ENCODE measurements at regions not wholly inside any gene's neighbourhood (a gene's known extent, or its start where the extent isn't known, plus 50 kb on each side); places are given as distances from the start of the nearest gene placed in this dataset.
"Not testable (repeated sequence)": the region's sequence is repeated elsewhere in the genome, so short reads cannot be mapped to it uniquely, and the experiment has no call there.

DNA sequence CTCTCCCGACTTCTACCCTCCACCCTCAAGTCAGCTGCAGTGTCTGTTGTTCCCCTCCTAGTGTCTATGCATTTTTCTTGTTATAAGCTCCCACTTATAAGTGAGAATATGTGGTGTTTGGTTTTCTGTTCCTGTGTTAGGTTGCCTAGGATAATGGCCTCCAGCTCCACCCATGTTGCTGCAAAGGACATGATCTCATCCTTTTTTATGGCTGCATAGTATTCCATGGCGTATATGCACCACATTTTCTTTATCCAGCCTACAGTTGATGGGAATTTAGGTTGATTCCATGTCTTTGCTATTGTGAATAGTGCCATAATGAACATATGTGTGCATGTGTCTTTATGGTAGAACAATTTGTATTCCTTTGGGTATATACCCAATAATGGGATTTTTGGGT lies 80.7 kb downstream of the SPTSSA start:
- H3K4me3 ChIP-seq; H3K9me3 ChIP-seq; H3K4me1 ChIP-seq (ENCODE audit: low read depth); H3K36me3 ChIP-seq (ENCODE audit: low read depth); intact Hi-C loops (cut with DNase I, micrococcal nuclease); DNase-seq; ATAC-seq: not testable (repeated sequence)

DNA sequence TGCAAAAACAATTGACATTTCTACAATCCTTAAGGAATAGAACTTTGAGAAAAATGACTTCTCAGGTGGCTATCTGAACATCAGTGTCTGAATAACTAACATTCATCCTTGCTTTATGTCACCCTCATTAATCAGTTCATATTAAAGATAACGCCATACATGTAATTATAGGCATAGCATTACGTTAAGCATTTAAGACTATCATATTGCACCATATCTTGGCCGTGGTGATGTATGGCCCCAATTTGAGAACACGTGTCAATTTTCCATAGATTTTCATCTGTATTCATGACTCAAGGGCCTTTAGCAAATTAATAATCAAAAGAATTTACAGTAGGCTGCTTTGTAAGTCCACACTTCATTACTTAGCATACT lies 81.6 kb downstream of the SPTSSA start:
- no peak for DNase-seq
- TF ChIP-seq, protein P1, sequence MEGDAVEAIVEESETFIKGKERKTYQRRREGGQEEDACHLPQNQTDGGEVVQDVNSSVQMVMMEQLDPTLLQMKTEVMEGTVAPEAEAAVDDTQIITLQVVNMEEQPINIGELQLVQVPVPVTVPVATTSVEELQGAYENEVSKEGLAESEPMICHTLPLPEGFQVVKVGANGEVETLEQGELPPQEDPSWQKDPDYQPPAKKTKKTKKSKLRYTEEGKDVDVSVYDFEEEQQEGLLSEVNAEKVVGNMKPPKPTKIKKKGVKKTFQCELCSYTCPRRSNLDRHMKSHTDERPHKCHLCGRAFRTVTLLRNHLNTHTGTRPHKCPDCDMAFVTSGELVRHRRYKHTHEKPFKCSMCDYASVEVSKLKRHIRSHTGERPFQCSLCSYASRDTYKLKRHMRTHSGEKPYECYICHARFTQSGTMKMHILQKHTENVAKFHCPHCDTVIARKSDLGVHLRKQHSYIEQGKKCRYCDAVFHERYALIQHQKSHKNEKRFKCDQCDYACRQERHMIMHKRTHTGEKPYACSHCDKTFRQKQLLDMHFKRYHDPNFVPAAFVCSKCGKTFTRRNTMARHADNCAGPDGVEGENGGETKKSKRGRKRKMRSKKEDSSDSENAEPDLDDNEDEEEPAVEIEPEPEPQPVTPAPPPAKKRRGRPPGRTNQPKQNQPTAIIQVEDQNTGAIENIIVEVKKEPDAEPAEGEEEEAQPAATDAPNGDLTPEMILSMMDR (IDR thresholded peaks at IDR 0.05): no peak
- Histone ChIP-seq H3K4me1 (ENCODE audit: low read depth) (peaks cover 3% of the 10 kb centered on the region), H3K9me3 (no peaks in the 10 kb centered on the region), H3K4me3 (no peak overlapping the region), H3K36me3 (ENCODE audit: low read depth) (no peaks in the 10 kb centered on the region)
- intact Hi-C loops (cut with DNase I, micrococcal nuclease): no loop called here
- no peak for ATAC-seq

DNA sequence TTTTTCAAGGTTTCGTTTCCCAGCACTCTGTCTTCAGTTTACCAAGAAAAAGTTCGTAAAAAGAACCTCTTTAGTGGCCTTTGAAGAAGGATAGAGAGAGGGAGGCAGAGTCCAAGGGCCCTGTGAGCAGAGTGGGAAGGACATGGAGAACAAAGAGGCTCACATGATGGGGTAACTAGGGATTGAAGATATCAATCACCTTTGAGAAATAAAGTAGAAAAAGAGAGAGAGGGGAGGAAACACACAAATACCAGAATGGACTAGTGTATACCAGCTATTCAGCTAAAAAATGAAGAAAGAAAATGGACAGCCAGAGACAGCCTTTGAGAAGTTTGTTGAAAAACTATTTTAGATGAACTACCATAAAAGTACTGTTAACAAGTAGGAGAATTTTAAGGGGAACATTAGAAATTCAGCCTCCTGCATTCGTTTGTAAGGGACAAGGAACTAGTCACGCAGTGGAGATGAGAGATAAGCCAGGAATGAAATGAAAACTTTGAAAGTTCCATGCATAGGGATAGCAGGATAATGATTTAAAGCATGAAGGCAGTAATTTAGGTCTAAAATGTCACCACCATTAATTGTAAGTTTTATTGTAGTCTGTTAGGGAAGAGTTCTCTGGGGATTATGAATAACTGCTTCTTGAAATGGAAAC lies 82.1 kb downstream of the SPTSSA start:
- Histone ChIP-seq H3K4me1 (ENCODE audit: low read depth) (peaks cover 8% of the 10 kb centered on the region), H3K9me3 (no peaks in the 10 kb centered on the region), H3K36me3 (ENCODE audit: low read depth) (no peaks in the 10 kb centered on the region), H3K4me3 (no peak overlapping the region)
- TF ChIP-seq, protein P1 (IDR thresholded peaks at IDR 0.05): no peak
- intact Hi-C loops (cut with DNase I, micrococcal nuclease): loop anchor here in 1 of 2 donors (10.0 kb wide), 1 partner anchor 55 kb away; no protein-coding TSS in a partner anchor
- no peak for DNase-seq
- ATAC-seq: no peak

DNA sequence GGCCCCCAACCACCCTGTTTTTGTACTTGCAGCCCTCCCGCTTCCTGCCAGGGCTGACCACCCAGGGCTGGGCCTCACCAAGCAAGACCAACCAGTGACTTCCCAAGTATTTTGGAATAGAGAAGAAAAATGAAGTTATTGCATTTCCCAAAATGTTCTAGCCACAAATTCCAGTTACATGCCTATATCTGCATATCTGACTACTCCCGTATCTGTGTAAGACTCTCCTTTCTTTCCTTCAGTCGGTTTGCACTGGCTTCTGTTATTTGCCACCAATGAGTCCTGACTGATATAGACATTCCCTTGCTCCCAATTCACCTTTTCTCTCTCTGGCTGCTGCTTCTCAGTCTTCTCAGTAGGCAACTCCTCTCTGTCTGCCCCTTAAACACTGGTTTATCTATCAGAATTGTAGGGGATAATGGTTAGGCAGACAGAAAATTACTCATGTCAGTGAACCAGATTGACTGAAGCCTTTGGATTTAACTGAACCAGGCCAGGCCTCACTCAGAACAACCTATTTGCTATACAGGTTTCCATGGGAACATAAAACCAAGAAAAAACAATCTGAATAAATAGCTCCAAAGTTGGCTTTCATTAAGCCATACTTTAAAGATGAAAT lies 85.3 kb downstream of the SPTSSA start:
- DNase-seq (no peak), ATAC-seq (no peak)
- intact Hi-C loops (cut with DNase I, micrococcal nuclease): loop anchor here in 1 of 2 donors (10.0 kb wide), 1 partner anchor 58 kb away; no protein-coding TSS in a partner anchor
- no peaks in the 10 kb centered on the region for H3K36me3 ChIP-seq (ENCODE audit: low read depth)
- no peak overlapping the region for H3K4me3 ChIP-seq
- no peaks in the 10 kb centered on the region for H3K9me3 ChIP-seq
- TF ChIP-seq, protein P1 (IDR thresholded peaks at IDR 0.05): no peak
- peaks cover 10% of the 10 kb centered on the region for H3K4me1 ChIP-seq (ENCODE audit: low read depth)

DNA sequence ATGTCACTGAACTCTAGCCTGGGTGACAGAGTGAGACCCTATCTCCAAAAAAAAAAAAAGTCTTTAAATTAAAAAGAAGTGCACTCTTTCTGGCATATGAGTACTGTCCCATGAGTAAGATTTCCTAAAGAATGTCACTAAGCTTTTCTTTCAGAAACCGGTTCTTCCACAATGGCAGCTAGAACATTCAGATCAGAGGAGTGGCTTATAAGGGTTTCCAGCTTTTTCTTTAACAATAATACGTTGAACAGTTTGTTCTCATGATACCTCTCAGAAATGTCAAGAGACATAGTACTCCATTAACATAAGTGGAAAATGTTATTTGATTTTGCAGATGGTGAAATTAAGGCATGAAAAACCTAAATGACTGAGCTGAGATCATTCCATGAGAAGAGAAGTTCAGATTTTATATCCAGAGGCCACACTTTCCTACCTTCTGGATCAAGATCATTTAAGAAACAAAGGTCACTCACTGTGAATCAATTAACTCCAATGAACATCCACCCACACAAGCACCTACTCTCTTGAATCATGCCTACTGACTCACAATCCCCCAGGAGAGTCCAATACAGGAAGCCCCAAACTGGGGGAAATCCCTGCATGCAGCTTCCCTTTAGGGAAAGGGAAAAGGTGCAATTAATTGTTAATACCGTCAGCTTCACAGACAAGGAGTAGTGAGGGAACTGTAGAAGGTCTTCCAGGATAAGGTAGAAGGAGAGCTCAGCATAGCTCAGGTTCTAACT lies 86.9 kb downstream of the SPTSSA start:
- Histone ChIP-seq H3K4me1 (ENCODE audit: low read depth) (peaks cover 13% of the 10 kb centered on the region), H3K9me3 (no peaks in the 10 kb centered on the region), H3K4me3 (no peak overlapping the region), H3K36me3 (ENCODE audit: low read depth) (no peaks in the 10 kb centered on the region)
- DNase-seq (no peak), ATAC-seq (peak; percentile 91)
- intact Hi-C loops (cut with DNase I, micrococcal nuclease): loop anchor here in 1 of 2 donors (10.0 kb wide), 1 partner anchor 60 kb away; no protein-coding TSS in a partner anchor
- TF ChIP-seq, protein P1 (IDR thresholded peaks at IDR 0.05): no peak

DNA sequence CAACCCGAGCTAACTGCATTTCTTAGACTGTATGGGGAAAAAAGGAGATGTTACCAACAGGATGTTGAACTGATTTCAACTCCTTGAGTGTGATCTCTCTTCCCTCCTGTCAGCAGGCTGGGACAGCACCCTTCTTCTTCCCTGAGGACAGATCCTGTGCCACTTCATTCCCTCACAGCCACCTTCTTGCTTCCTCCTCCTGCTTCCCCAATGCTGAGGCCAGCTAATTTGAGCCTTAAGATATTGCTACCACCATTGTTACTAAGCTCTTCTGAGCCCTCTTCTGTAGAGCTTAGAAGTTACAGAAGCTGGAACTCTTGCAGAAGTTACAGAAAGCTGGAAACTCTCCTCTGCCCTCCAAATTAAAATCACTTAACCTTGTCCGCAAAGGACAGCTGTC lies 88.8 kb downstream of the SPTSSA start:
- TF ChIP-seq, protein P1 (IDR thresholded peaks at IDR 0.05): no peak
- Histone ChIP-seq H3K36me3 (ENCODE audit: low read depth) (no peaks in the 10 kb centered on the region), H3K4me3 (no peak overlapping the region), H3K9me3 (no peaks in the 10 kb centered on the region), H3K4me1 (ENCODE audit: low read depth) (peaks cover 29% of the 10 kb centered on the region)
- ATAC-seq: no peak
- intact Hi-C loops (cut with DNase I, micrococcal nuclease): loop anchor here in 1 of 2 donors (10.0 kb wide), 1 partner anchor 62 kb away; no protein-coding TSS in a partner anchor
- no peak for DNase-seq
